ENCODE measurements at regions not wholly inside any gene's neighbourhood (a gene's known extent, or its start where the extent isn't known, plus 50 kb on each side); places are given as distances from the start of the nearest gene placed in this dataset.

GRCh38 chr2:150716186-150716585 is 228.7 kb upstream of the RND3 start:
- TF ChIP-seq CTCF (IDR thresholded peaks at IDR 0.05; ENCODE audit: insufficient read depth, low read length): no peak
- no peak for TF ChIP-seq REST (IDR thresholded peaks at IDR 0.05; ENCODE audit: insufficient replicate concordance, low read depth)
- TF ChIP-seq POLR2AphosphoS5 (IDR thresholded peaks at IDR 0.05; ENCODE audit: low read depth): no peak
